Activated CD8-positive, alpha-beta T cell treated with anti-CD3 and anti-CD28 coated beads for 36 hours (primary cell): ENCODE measurements at regions not wholly inside any gene's neighbourhood (a gene's known extent, or its start where the extent isn't known, plus 50 kb on each side); places are given as distances from the start of the nearest gene placed in this dataset.

Source experiments
- ATAC-seq: fragments of 200-7000 bp; cut with Tn5 transposase; one replicate; pipeline ENCODE4 v1.10.0; 2021; ENCODE audit warnings: mild to moderate bottlenecking, moderate library complexity
- CTCF ChIA-PET: fragments of 350-600 bp; sonication (Branson Sonifier 250); formaldehyde crosslinking; loops from one replicate; lab custom pipeline; 2021; ENCODE audit warnings: antibody characterized with exemption; lab: Charles Lee
- POLR2A ChIA-PET: fragments of 350-600 bp; sonication (Branson Sonifier 250); formaldehyde crosslinking; loops from one replicate; lab custom pipeline; 2021; ENCODE audit warnings: antibody characterized with exemption; lab: Charles Lee
- DNase-seq: peaks from one replicate; pipeline ENCODE4 v3.0.0-alpha.2; 2020
- H3K27ac Mint-ChIP-seq: one replicate; pipeline ENCODE4 v1.8.0; 2021; ENCODE audit warnings: mild to moderate bottlenecking, mixed read lengths
- H3K27me3 Mint-ChIP-seq: one replicate; pipeline ENCODE4 v1.8.0; 2021; ENCODE audit warnings: mixed read lengths
- H3K36me3 Mint-ChIP-seq: one replicate; pipeline ENCODE4 v1.8.0; 2021; ENCODE audit warnings: low read depth, mixed read lengths
- H3K4me1 Mint-ChIP-seq: one replicate; pipeline ENCODE4 v1.8.0; 2021; ENCODE audit warnings: low read depth, mixed read lengths
- H3K4me3 Mint-ChIP-seq: one replicate; pipeline ENCODE4 v1.8.0; 2021; ENCODE audit warnings: mild to moderate bottlenecking, moderate library complexity, mixed read lengths
- H3K9me3 Mint-ChIP-seq: one replicate; pipeline ENCODE4 v1.8.0; 2021; ENCODE audit warnings: mixed read lengths
- CTCF ChIP-seq: fragments of 200-600 bp; IDR thresholded peaks from one replicate; pipeline ENCODE4 v1.8.0; 2022; ENCODE audit warnings: antibody characterized with exemption, mild to moderate bottlenecking
- intact Hi-C: fragments of 100-400 bp; cut with micrococcal nuclease; formaldehyde crosslinking; loops from one replicate; pipeline ENCODE4 v1.10.0; 2022

GRCh38 chr9:16033253-16033652 lies 480.4 kb downstream of the CCDC171 start:
- no peak for DNase-seq
- POLR2A ChIA-PET, result no interaction called here
- Mint-ChIP-seq H3K27me3 (no peaks in the 10 kb centered on the region), H3K9me3 (no peaks in the 10 kb centered on the region), H3K36me3 (no peaks in the 10 kb centered on the region), H3K4me3 (no peak overlapping the region), H3K4me1 (peaks cover 8% of the 10 kb centered on the region), H3K27ac (no peak overlapping the region)
- CTCF ChIA-PET, result no interaction called here
- no peak for TF ChIP-seq CTCF
- intact Hi-C loops, result no loop called here
- no peak for ATAC-seq

- POLR2A ChIA-PET, result no interaction called here
- Mint-ChIP-seq H3K36me3 (no peaks in the 10 kb centered on the region), H3K4me1 (peaks cover 8% of the 10 kb centered on the region), H3K27ac (no peak overlapping the region), H3K4me3 (no peak overlapping the region), H3K27me3 (no peaks in the 10 kb centered on the region), H3K9me3 (no peaks in the 10 kb centered on the region)
- CTCF ChIA-PET, result no interaction called here
- no peak for DNase-seq
- intact Hi-C loops, result no loop called here
- no peak for ATAC-seq
- TF ChIP-seq CTCF, result no peak
Measured at GRCh38 chr9:16033921-16034691, 481.3 kb downstream of the CCDC171 start.

GRCh38 chr9:16039218-16039987 lies 486.6 kb downstream of the CCDC171 start:
- H3K9me3 Mint-ChIP-seq, result no peaks in the 10 kb centered on the region
- intact Hi-C loops, result no loop called here
- H3K36me3 Mint-ChIP-seq, result no peaks in the 10 kb centered on the region
- H3K27me3 Mint-ChIP-seq, result no peaks in the 10 kb centered on the region
- ChIA-PET CTCF (interaction anchor here (2.9 kb wide), 1 partner anchor 11 kb away, joined by 11 read pairs; no protein-coding TSS in a partner anchor), POLR2A (interaction anchor here (1.3 kb wide), 1 partner anchor 9 kb away, joined by 3 read pairs; no protein-coding TSS in a partner anchor)
- ATAC-seq, result peak; percentile 47
- H3K27ac Mint-ChIP-seq, result no peak overlapping the region
- no peak overlapping the region for H3K4me3 Mint-ChIP-seq
- no peak for TF ChIP-seq CTCF
- DNase-seq, result peak; percentile 35
- H3K4me1 Mint-ChIP-seq, result peaks cover 7% of the 10 kb centered on the region

- Mint-ChIP-seq H3K27ac (no peak overlapping the region), H3K4me3 (no peak overlapping the region), H3K36me3 (no peaks in the 10 kb centered on the region), H3K4me1 (peaks cover 7% of the 10 kb centered on the region), H3K9me3 (no peaks in the 10 kb centered on the region), H3K27me3 (no peaks in the 10 kb centered on the region)
- ATAC-seq (peak; percentile 24), DNase-seq (no peak)
- ChIA-PET POLR2A (interaction anchor here (1.3 kb wide), 1 partner anchor 8 kb away, joined by 3 read pairs; no protein-coding TSS in a partner anchor), CTCF (interaction anchor here (2.9 kb wide), 1 partner anchor 12 kb away, joined by 11 read pairs; no protein-coding TSS in a partner anchor)
- no peak for TF ChIP-seq CTCF
- intact Hi-C loops, result no loop called here
Measured at GRCh38 chr9:16039988-16040761, 487.3 kb downstream of the CCDC171 start.
